GM12873 (cell line): ENCODE measurements at regions not wholly inside any gene's neighbourhood (a gene's known extent, or its start where the extent isn't known, plus 50 kb on each side); places are given as distances from the start of the nearest gene placed in this dataset.

Experiments used
- TF ChIP-seq, protein P1 (sequence below): IDR thresholded peaks from 2 replicates; pipeline ENCODE4 v1.5.1; 2012; ENCODE audit warnings: low read depth, mild to moderate bottlenecking, moderate library complexity, low read length, control low read depth; ENCODE audit not compliant: insufficient read depth; ENCODE audit errors: missing control alignments

DNA sequence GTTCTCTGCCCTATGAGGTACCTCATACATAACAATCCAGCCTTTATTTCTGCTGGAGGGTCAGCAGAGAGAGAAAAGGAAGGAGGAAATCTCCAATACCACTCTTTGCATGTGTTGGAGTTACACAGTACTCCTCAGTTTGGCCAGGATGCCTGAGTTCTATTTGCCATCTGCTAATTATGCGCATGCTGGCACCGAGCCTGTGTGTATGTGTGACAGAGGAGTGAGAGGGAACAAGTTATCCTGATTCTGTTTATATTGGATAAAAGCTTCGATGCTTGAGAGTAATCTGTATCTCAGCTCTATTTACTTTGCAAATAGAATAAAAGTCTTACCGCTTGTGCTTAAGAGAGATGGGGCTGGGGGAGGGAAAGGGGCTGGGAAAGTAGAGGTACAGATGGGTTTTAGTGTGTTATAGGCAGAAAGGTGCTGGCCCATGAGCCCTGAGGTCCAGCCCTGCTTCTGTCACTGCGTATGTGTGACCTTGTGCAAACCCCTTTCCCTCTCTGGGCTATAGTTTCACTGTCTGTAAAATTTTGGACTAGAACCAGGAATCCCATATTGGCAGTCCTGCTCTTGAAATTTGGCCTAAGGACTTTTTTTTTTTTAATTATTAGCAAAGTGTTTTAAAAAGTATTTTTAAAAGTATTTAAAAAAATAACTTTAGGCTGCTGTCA, 54.5 kb upstream of the PLXNA2 start:
- TF ChIP-seq, protein P1, sequence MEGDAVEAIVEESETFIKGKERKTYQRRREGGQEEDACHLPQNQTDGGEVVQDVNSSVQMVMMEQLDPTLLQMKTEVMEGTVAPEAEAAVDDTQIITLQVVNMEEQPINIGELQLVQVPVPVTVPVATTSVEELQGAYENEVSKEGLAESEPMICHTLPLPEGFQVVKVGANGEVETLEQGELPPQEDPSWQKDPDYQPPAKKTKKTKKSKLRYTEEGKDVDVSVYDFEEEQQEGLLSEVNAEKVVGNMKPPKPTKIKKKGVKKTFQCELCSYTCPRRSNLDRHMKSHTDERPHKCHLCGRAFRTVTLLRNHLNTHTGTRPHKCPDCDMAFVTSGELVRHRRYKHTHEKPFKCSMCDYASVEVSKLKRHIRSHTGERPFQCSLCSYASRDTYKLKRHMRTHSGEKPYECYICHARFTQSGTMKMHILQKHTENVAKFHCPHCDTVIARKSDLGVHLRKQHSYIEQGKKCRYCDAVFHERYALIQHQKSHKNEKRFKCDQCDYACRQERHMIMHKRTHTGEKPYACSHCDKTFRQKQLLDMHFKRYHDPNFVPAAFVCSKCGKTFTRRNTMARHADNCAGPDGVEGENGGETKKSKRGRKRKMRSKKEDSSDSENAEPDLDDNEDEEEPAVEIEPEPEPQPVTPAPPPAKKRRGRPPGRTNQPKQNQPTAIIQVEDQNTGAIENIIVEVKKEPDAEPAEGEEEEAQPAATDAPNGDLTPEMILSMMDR, result no peak

DNA sequence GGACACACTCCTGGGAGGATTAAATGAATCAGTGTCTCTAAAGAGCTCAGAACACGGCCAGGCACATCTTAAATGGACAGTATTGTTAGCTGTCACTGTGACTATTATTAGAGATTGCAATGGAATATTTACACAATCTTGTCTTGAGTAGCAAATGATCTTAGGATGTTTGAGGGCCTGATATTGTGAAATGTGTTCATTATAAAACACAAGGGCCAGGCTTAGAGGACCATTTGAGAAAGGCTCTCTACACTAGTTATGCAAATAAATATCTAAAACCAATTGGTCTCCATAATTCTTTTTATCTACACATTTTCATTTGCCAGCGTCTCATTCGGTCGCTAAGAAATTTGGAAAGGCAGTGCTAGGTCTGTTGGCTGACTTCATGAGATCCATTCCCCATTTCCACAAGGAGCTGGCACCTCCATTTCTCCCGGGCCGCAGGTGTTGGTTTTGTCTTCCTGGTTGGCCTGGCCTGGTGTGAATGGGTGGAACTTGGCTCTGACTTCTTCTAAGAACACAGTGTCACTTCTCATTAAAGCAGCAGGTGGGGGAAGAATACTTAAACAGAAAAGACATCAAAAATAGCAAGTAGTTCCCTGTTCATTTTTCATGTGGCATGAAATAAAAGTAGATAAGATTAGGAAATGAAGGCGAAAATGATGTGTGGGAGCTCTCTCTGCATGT, 56.0 kb upstream of the PLXNA2 start:
- TF ChIP-seq, protein P1, result no peak

DNA sequence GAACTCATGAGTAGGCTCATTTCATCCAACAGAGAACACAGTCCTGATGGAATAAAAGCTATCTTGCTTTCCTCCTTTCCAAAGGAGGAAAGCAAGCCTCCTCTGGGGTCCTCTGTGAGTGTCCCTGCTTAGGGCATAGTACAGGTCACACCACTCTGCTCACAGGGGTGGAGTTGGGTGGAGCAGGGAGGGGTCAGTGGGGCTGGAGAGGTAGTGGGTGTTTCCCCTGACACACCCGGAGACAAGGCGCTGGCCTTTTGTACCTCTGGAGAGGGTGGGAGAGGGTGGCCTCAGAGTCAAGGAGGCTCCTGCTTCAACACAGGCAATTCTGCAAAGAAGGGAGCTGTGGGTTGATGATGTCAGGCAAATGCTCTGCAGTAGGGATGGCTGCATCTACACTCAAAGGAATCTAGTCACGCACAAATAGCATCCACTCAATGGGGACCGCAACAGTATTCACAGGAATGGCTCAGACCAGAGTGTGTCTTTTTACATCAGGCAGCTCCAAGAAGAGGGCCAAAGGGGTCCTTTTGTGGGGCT, 58.6 kb upstream of the PLXNA2 start:
- TF ChIP-seq, protein P1, result no peak

DNA sequence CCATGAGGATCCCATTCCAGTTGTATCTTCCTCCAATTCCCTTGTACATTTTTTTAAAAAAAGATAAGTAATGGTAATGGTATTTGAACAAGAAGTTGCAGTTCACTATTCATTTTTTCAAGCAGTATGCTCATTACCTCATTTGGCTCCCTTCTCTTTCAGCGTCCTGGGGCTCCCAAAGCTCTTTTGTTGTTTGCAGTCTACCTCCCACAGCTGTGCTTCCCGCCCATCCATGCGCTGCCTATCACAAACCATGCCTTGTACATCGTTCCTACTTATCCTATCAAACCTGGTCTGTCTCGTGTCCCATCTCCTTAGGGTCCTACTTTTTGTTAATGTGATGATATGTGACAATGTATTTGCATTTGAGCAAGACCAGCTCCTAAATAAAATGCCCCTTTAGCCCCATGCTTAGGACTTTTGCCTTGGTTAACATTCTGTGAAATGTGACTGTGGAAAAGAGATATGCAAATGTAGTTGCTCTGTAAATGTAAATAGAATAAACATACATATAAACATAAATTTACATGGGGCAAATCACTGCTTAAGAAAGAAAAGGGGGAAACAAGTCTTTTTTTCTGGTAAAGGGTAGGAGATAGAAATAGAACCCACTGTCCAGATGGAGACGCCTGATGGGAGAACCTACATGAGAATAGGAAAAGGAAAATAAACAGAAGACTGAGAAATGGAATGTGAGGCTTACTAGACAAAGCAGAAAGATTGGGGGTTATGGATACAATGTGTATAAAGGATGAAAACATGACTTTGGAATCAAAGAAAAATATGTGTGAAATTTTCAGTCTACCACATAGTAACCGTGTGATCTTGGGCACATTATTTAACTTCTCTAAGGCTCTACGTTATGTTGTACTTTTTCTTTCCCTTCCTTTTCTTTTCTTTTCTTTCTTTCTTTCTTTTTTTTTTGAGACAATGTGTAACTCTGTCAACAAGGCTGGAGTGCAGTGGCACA, 59.8 kb upstream of the PLXNA2 start:
- TF ChIP-seq, protein P1, result no peak

DNA sequence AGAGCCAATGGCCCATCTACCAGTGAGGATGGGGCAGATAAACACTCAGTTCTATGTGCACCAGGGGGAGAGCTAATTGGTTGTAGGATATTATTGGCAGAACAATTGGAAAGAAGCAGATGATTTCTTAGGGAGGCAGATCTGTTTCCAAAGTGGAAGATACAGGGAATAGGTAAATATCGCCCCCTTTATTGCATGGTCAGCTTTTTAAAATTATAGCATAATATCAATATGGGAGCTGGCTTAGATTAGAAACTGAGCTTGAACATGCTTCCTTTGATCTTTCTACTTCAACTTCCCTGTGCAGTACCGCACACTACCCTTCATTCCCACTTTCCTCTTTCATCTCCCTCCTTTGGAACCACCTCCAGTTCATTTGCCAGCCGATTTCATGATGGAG, 64.0 kb upstream of the PLXNA2 start:
- TF ChIP-seq, protein P1, result no peak

DNA sequence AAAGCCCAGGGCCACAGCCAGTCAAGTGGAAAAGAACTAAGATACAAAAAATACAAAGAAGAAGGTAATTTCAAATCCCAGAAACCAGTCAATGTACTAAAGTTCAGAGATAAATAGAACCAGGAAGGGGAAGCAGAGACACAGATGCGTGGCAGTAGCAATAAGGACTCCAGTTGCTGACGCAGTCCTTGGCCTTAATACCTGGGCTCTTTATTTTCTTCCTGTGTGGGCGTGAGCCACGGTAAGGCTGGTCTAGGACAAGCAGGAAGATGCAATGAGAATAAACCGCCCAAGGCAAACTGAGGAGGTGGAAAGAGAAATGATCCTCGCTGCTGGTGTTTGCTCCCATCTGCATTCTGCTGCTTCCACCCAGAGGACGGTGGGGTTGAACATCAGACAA, 65.6 kb upstream of the PLXNA2 start:
- TF ChIP-seq, protein P1, result no peak
